22Rv1 (cell line): ENCODE measurements at regions not wholly inside any gene's neighbourhood (a gene's known extent, or its start where the extent isn't known, plus 50 kb on each side); places are given as distances from the start of the nearest gene placed in this dataset.

Experiments
- CTCF ChIP-seq: fragments of 450-650 bp; IDR thresholded peaks from 2 replicates; pipeline ENCODE4 v1.5.1; 2017; ENCODE audit warnings: mild to moderate bottlenecking
- ZFX ChIP-seq: fragments of 450-650 bp; IDR thresholded peaks from 2 replicates; pipeline ENCODE4 v1.6.1; 2017; ENCODE audit warnings: antibody characterized with exemption, borderline replicate concordance

GRCh38 chr5:14988223-14988622 is 116.6 kb upstream of the ANKH start:
- TF ChIP-seq CTCF (no peak), ZFX (no peak)
